ENCODE measurements at regions not wholly inside any gene's neighbourhood (a gene's known extent, or its start where the extent isn't known, plus 50 kb on each side); places are given as distances from the start of the nearest gene placed in this dataset.

GRCh38 chr11:32332990-32333319, 102.4 kb downstream of the WT1 start:
- no peak overlapping the region for H3K4me3 ChIP-seq

GRCh38 chr11:32333320-32333991, 101.9 kb downstream of the WT1 start:
- ChIA-PET CTCF (interaction anchor here (0.6 kb wide), 3 partner anchors 215 to 1654 kb away, joined by 4 to 11 read pairs (median 5); no protein-coding TSS in a partner anchor), POLR2A (ENCODE audit: unreplicated experiment) (no interaction called here)
- Histone ChIP-seq H3K4me3 (no peak overlapping the region), H3K27me3 (ENCODE audit: insufficient read depth, low read depth) (no peaks in the 10 kb centered on the region), H4K20me1 (ENCODE audit: insufficient read depth) (no peaks in the 10 kb centered on the region), H3K36me3 (ENCODE audit: low read depth) (no peaks in the 10 kb centered on the region), H3K27ac (no peak overlapping the region), H3K4me2 (no peak overlapping the region), H3K9me2 (ENCODE audit: insufficient read depth) (no peaks in the 10 kb centered on the region), H2AFZ (no peak overlapping the region), H3K9me3 (ENCODE audit: insufficient read depth, low read depth) (0 out of 2 replicates have a peak, but pooled peaks cover 6% of the 10 kb centered on the region), H3K79me2 (ENCODE audit: low read depth) (no peaks in the 10 kb centered on the region), H3K4me1 (replicated peaks; ENCODE audit: insufficient read depth) (no peaks in the 10 kb centered on the region), H3F3A (ENCODE audit: insufficient read depth, low read depth) (no peaks in the 10 kb centered on the region)
- intact Hi-C loops (cut with micrococcal nuclease; ENCODE audit: unreplicated experiment), result no loop called here
- DNase-seq, result no peak
- TF ChIP-seq, protein P1, sequence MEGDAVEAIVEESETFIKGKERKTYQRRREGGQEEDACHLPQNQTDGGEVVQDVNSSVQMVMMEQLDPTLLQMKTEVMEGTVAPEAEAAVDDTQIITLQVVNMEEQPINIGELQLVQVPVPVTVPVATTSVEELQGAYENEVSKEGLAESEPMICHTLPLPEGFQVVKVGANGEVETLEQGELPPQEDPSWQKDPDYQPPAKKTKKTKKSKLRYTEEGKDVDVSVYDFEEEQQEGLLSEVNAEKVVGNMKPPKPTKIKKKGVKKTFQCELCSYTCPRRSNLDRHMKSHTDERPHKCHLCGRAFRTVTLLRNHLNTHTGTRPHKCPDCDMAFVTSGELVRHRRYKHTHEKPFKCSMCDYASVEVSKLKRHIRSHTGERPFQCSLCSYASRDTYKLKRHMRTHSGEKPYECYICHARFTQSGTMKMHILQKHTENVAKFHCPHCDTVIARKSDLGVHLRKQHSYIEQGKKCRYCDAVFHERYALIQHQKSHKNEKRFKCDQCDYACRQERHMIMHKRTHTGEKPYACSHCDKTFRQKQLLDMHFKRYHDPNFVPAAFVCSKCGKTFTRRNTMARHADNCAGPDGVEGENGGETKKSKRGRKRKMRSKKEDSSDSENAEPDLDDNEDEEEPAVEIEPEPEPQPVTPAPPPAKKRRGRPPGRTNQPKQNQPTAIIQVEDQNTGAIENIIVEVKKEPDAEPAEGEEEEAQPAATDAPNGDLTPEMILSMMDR (conservative IDR thresholded peaks at IDR 0.05), result no peak
- TF ChIP-seq EZH2 (IDR thresholded peaks at IDR 0.05; ENCODE audit: low read depth), result no peak
- no TSS peak for BruUV-seq (replicated peaks)

More at GRCh38 chr11:32332990-32333319, 102.4 kb downstream of the WT1 start:
- Histone ChIP-seq H3K4me1 (replicated peaks; ENCODE audit: insufficient read depth) (no peaks in the 10 kb centered on the region), H3K27me3 (ENCODE audit: insufficient read depth, low read depth) (no peaks in the 10 kb centered on the region), H3K79me2 (ENCODE audit: low read depth) (no peaks in the 10 kb centered on the region), H3K9me2 (ENCODE audit: insufficient read depth) (no peaks in the 10 kb centered on the region), H3K9me3 (ENCODE audit: insufficient read depth, low read depth) (0 out of 2 replicates have a peak, but pooled peaks cover 6% of the 10 kb centered on the region), H2AFZ (no peak overlapping the region), H3F3A (ENCODE audit: insufficient read depth, low read depth) (no peaks in the 10 kb centered on the region), H3K27ac (no peak overlapping the region), H3K4me2 (no peak overlapping the region), H4K20me1 (ENCODE audit: insufficient read depth) (no peaks in the 10 kb centered on the region), H3K36me3 (ENCODE audit: low read depth) (no peaks in the 10 kb centered on the region)
- TF ChIP-seq, protein P1 (conservative IDR thresholded peaks at IDR 0.05), result no peak
- no peak for TF ChIP-seq EZH2 (IDR thresholded peaks at IDR 0.05; ENCODE audit: low read depth)
- no TSS peak for BruUV-seq (replicated peaks)
- DNase-seq, result peak in 1 of 2 experiments; percentile 12
- ChIA-PET POLR2A (ENCODE audit: unreplicated experiment) (no interaction called here), CTCF (interaction anchor here (0.6 kb wide), 3 partner anchors 215 to 1655 kb away, joined by 4 to 11 read pairs (median 5); no protein-coding TSS in a partner anchor)
- intact Hi-C loops (cut with micrococcal nuclease; ENCODE audit: unreplicated experiment), result no loop called here

- no peak for DNase-seq
- intact Hi-C loops (cut with micrococcal nuclease; ENCODE audit: unreplicated experiment), result no loop called here
- POLR2A ChIA-PET (ENCODE audit: unreplicated experiment), result no interaction called here
- Histone ChIP-seq H3F3A (ENCODE audit: insufficient read depth, low read depth) (no peaks in the 10 kb centered on the region), H3K27ac (no peak overlapping the region), H3K4me1 (replicated peaks; ENCODE audit: insufficient read depth) (no peaks in the 10 kb centered on the region), H2AFZ (no peak overlapping the region), H3K36me3 (ENCODE audit: low read depth) (no peaks in the 10 kb centered on the region), H3K79me2 (ENCODE audit: low read depth) (no peaks in the 10 kb centered on the region), H3K9me3 (ENCODE audit: insufficient read depth, low read depth) (0 out of 2 replicates have a peak, but pooled peaks cover 6% of the 10 kb centered on the region), H3K27me3 (ENCODE audit: insufficient read depth, low read depth) (no peaks in the 10 kb centered on the region), H3K4me2 (no peak overlapping the region), H3K4me3 (no peak overlapping the region), H3K9me2 (ENCODE audit: insufficient read depth) (no peaks in the 10 kb centered on the region), H4K20me1 (ENCODE audit: insufficient read depth) (no peaks in the 10 kb centered on the region)
- CTCF ChIA-PET, result no interaction called here
- TF ChIP-seq, protein P1 (conservative IDR thresholded peaks at IDR 0.05), result peak; percentile 51
- no peak for TF ChIP-seq EZH2 (IDR thresholded peaks at IDR 0.05; ENCODE audit: low read depth)
- no TSS peak for BruUV-seq (replicated peaks)
Measured at GRCh38 chr11:32334822-32335221, 100.5 kb downstream of the WT1 start.

Data from PC-9 (cell line).